ENCODE measurements at regions not wholly inside any gene's neighbourhood (a gene's known extent, or its start where the extent isn't known, plus 50 kb on each side); places are given as distances from the start of the nearest gene placed in this dataset.

DNA sequence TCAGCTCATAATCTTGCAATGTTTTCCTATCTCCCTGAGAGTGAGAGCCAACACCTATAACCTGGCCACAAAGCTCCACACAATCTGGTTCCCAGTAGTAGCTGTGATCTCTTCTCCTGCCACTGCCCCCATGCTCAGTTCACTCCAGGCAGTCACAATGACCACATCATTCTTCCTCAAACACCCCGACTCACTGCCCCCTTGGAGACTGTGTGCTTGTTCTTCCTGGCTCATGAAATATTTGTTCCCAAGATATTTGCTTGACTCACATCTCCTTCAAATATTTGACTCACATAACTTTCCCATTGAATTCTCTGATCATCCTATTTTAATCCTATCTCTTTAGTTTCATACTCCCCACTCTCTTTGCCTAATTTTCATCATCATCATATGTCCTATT lies 173.7 kb downstream of the AREG start:
- DNase-seq, result no peak

DNA sequence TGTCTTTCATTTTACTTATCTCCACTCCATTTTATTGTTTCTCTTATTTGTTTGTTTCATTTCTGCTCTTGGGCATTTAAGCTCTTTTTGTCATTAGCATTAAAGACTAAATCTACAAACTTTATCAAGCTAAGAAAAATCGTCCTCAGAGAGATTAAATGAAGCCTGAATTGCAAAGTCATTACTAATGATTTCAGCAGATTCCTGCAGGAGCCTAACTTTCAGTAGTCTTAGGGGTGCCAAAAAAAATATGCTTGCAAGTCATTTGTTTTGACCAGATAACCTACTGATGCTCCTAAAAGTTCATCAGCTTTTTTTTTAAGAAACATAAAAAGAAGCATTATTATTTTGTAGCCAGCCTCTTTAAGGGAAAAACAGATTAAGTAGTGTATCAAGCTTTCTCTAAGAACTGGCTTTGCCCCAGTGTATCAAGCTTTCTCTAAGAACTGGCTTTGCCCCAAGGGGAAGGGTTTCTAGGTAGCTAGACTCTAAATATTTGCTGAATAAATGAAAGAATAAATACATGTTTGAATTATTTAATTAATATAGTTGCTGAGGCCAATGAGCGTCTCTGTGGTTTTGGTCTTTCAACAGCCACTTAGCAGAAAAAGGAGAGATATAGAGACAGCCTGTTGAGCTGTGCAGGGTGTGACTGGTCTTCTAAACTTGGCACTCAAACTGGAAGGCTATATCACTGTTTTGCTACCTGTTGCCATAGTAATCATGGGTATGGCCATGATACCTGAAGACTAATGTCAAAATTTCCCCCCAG lies 174.2 kb downstream of the BTC start:
- DNase-seq, result no peak

DNA sequence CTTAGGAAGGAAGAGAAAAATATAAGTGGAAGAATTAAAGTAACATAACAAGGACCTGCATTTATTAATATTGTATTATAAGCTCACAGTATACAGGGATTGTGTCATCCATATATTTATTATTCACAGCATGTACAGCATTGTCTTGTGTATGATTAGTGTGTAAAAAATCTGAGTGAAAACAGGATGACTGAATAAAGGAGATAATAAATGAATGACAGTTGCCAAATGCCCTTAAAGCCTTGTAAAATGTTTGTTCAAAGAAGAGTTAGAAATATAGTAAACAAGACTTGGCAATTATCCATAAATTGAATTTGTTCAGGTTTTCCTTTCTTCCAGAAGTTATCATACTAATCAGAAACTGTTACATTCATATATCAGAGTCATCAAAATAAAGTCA lies 172.7 kb downstream of the BTC start:
- no peak for DNase-seq

DNA sequence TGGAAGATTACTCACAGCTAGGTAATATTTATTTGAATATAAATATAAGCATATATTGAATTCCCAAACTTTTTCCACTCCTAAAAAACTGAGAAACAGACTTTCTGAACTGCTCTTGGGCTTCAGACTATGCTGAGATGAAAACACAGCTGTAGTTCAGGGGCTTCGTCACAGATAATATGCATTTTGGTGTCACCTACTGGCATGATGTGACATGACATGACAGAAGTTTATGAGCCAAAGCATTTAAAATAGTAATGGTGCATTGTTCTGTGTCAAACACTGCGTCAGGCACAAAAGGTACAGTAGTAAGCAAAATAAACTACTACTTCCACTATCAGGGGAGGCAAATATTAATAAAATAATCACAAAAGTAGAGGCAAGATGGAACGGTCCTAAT lies 171.3 kb downstream of the BTC start:
- DNase-seq, result peak; percentile 18

DNA sequence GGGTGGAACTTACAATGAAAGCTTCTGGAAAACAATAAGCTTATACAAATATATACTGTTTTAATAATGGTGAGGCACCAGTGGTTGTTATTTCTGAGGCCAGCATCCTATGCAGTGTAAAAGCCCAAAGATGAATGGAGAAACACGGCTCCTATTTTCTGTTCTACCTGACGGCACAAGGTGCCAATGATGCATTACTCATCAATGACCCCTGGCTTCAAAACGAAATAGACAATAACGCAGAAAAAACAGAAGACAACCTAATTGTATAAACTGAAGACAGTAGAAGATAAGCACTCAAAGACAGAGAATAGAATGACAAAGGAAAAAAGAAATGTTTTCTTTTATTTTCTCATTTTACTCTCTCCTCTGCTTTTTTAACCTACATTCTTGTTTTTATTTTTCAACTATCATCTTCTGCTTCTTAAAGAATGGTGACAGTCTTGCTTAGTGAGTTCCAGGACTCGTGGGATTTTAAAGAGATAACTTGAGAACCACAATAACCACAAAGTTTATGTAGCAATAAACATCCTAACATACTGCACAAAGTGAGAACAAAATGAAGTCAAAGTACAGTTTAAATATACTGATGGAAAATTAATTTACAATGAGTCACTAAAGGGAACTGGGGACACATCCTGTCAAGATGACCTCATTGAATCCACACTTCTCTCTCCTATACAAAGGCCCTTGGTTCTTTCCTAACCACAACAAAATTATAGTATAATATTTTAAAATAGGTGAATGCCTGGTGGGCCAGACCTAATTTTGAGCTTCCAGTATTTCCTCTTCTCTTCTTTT lies 169.8 kb downstream of the BTC start:
- DNase-seq, result no peak

DNA sequence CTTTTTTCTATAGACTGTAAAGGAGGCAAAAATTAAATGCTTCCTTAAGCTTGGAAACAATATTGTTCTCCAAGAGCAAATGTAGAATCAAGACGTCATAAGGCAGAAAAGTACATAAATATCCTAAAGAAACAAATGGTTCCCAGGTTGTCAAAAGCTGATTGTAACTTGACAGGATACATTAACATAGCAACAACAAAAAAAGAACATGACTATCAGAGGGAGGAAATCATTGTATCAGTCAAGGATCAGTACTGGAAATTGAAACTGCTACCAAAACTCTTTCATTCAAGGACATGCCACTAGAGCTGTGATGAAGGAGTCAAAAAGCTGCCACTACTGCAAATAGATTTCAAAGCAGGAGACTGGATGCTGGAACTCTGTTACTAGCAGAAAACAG lies 168.3 kb downstream of the BTC start:
- no peak for DNase-seq

DNA sequence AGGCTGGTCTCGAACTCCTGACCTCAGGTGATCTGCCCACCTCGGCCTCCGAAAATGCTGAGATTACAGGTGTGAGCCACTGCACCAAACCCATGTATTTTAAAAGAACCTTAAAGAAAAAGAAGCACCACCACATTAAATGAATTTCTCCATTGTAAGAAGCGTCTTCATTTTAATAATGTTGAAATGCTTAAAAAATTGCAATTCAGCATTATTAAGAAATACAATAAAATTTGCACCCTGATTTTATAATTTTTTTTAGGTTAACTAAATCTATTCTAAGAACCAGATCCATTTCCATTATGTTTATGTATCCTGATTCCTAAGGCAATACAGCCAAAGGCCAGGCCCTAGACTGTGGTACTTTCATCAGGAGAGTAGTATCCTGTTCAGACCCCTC lies 167.2 kb downstream of the BTC start:
- no peak for DNase-seq

DNA sequence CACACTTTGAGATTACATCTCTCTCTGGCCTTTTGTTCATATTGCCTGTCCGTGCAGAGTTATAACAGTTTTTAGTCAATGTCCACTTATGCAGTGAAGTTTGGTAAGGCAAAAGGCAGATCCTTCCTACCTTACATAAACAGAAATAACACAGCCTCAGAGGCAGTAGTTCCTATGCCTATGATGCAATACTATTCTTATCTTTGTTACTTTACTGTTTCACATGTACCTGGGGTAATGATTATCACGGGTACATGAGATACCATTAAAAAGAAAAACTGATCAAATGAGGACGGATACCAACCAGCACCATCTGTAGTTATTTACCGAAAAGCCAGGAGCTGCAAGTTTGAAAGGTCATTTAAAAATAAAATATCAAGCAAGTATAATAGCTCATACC lies 166.8 kb downstream of the BTC start:
- DNase-seq, result no peak

DNA sequence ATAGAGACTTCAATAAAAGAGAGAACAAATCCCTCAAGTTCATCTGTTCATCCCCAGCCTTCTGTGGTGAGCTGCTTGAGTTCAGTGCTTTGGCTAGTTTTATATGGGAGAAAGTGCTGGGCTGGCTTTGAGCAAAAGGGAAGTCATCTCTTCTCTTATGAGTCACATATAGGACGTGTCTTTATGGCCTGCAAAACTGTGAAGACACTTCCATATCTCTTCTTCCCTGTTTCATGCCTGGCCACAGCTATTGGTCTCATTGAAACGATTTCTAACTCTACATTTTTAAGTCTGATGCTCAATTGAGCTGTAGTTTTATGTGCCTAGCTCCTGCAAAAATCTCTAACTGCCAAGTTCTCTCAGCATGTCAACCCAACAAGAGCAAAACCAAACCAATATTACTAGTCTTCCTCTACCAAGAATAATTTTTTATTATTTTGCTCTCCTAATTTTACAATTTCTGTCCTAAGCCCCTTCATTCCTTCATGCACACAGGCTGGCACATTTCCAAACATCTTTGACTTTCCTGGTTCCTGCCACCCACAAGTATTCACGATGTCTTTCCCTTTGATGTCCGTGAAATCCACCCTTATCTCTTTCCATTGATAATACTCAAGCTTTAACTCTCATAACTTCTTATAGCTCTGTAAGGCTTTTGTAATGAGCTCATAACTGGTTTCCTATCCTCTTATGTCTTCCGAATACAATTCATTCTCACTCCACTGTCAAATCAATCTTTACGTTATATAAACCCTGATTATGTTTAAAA lies 165.3 kb downstream of the BTC start:
- peak; percentile 35 for DNase-seq

DNA sequence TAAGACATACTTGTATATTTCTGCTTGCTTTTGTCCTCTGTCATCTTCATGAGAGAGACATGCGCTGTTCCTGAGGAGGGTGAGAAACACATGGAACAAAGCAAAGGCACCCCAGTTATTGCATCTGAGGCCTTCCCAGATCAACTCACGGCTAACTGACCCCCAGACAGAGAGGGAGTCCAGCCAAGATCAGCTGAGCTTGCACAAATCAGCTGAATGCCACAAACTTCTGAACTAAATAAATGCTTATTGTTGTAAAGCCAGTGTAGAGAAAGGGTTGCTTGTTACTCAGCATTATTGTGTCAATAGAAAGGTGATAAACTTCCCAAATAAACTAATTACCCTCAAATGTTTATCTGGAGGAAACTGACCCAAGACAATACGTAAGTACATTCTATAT lies 163.8 kb downstream of the BTC start:
- DNase-seq, result no peak

DNA sequence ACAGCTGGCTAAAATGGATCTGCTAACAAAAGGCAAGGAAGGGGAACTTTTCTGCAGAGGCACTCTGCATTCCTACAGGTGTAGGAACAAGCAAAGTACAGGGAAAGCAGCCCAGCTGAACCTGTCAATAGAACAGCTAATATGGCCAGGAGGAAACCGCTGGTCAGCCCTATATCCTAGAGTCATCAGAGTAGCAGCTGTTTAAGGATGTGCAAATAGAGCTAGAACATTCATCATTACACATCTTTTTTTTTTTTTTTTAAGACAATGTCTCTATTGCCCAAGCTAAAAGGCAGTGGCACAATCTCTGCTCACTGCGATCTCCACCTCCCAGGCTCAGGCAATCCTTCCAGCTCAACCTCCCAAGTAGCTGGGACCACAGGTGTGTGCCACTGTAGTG lies 163.0 kb downstream of the BTC start:
- no peak for DNase-seq

DNA sequence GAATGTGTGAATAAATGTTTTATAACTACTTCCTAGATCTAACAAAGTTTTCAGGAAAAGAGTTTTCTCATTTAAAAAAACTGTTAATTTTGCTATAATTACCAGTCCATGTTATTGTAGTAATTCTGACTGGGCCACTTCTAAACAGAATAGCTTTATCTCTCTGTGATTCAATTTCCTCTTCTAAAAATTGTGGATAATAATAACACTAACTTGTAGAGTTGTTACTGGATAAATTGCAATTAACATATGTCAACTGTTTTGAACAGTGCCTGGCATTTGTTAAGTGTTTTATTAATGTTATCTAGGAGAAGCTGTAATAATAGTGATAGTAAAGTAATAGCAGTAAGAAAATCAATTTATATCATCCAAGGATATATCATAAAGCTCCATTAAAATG lies 162.3 kb downstream of the BTC start:
- no peak for DNase-seq

DNA sequence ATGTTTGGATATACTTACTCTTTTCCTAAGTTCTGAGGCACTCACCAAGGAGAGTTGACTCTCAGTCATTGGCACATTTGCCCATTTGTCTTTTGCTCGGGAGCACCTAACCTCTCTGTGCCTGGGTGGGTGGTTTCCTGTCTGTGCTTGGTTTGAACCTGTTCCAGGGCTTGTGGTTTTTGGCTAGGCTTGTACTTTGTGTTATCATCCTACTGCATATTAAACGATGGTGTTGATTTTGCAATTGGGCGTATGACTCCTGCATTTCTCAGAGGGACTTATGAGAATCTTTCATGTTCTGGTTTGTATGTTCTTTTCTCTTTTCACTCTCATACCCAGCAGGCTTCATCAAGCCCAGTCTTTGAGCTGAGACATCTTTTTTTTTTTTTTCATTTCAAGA lies 161.7 kb downstream of the BTC start:
- peak; percentile 24 for DNase-seq

DNA sequence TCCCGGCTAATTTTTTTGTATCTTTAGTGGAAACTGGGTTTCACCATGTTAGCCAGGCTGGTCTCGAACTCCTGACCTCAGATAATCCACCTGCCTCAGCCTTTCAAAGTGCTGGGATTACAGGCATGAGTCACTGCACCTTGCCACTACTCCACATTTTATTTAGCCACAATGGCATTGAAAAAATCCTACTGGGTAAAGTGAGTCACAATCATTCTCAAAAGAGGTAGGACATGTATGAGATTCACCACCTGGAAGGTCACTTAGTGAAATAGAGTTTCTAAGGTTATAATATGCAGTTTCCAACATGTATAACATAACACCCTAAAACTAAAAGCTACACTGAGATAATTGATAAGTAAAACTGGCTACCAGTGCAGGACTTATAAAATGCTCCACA lies 159.2 kb downstream of the BTC start:
- DNase-seq, result no peak

DNA sequence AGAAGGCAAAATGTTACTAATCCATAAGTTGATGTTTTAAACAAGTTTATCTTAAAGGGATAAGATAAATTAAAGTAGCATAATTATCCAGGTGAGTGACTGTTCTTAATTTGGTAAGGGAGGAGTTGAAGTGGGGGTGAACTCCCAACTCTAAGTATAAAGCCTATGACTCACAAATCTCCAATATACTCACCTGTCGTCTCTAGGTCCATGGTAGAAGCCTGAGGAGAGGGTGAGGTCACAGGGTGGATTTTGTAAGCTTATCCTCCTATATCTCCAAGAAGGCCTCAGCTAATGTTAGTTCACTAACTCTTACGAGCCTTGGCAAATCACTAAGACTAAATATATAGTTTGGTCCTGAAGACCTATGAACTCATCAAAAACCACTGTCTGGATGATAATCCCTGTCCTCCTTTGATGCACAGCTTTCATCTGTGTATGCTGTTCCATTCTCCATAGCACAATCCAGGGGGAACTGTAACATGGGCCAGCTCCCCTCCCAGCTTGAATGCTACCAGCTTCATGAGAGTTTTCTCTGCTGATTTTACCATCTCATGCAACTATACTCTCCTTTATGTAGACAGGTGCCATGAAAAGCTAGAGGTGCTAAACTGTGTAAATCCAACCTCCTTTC lies 158.7 kb downstream of the BTC start:
- no peak for DNase-seq

DNA sequence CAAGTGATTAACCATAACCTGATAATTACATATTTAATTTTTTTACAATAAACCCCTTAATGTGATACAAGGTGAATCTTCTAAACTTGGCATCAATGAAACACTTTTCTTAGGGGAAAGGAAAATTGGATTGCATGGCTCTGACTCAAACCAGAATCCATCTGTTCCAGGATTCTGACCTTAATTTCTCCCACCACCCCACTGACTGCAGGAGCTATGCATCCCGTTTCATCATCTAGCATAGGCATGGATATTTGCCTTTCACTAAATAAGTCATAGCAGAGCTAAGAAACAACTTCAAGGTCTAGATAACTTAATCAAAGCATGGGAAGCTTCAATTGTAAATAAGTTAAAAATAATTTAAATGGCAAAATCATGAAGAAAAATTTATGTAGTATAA lies 156.3 kb downstream of the BTC start:
- DNase-seq, result no peak

DNA sequence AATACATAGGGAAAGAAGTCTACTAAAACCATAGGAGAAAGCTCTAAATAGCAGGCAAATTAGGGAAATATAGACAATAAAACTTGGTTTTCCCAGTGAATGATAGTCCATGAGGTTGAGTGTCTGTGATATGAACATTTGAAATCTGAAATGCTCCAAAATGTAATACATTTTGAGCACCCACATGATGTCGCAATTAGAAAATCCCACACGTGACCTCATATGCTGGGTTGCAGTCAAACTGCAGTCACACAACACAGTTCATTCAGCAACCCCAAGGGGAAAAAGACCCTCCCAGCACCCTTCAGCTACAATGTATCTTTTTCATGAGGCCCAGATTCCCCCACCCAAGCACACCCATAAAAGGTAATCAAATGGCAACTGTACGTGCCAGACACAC lies 155.6 kb downstream of the BTC start:
- DNase-seq, result no peak

DNA sequence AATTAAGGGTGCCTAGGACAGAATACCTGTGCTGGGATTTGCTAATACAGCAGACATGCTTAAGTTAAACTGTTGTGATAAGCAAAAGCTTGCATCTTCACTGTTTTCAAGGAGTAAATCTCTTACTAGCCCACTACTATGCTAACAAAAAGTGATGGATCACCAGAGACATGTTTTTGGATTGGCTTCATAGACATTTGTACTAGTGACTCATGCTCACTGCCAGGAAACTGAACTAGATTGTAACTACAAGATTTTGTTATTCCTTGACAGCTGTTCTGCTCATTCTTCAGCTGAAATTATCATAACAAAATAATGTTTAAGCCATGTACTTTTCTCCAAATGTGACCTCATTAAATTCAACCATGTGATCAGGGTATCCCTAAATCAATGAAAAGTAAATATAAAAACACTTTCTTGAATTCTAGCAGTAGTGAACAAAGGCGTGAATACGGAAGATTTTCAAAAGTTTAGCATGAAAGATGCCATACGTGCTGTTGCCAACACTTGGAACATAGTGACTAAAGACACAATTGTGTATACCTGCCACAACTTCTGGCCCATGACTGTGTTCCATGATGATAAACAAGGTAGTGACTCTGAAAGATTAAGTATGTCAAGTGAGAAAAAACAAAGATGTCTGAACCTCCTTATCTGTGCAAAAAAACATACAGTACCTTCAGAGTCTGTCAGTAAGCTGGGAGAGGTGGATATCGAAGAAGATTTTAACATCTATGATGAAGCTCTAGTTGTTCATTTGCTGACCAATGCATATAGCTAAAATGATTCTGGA lies 154.0 kb downstream of the BTC start:
- no peak for DNase-seq

DNA sequence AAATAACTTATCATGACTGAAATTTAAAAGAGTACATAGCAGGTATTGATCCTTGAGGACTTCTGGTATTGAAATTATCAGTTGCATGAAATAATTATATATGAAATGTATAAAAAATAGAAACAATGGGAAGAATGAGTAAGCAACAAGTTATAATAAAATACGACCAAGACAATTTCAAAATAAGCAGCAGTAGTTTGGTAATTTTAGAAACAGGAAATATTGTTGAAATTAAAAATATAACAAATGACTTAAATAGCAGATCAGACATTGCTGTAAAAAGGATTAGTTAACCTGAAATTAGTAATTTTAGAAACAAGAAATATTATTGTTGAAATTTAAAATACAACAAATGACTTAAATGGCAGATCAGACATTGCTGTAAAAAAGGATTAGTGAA lies 152.3 kb downstream of the BTC start:
- no peak for DNase-seq

DNA sequence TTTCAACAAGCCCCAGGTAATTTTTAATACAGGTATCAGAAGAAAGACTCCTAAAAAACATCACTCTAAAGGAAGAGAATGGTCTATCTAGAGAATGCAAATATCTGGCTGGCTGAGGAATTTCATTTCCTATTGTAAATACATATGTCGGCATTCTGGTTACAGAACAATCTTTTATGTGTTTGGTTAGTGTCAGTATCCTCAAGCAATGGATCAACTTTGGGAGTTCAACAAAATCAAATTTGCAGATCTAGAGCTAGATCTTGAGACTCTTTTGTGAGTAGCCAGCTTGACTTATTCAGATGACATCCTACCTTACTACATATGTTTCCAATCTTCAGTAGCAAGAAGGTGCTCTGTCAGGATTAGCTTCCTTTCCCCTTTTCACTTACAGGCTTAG lies 145.1 kb downstream of the BTC start:
- DNase-seq, result no peak

DNA sequence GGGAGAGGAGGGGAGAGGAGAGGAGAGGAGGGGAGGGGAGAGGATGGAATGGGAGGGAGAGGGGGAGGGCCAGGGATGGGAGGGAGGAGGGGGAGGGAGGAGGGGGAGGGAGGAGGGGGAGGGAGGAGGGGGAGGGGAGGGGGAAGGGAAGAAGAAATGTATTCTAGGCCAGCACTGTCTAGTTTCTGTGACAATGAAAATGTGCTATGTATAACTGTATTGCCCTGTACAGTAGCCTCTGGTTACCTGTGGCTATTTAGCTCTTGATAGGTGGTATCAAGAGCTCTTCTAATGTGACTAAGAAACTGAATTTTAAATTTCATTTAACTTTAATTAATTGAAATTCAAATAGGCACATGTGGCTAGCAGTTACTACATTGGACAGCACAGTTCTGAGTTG lies 143.1 kb downstream of the BTC start:
- DNase-seq, result no peak

Measured in CD4-positive, alpha-beta T cell treated with Interleukin-15 for 1 hour (primary cell).